Activated CD4-positive, alpha-beta T cell treated with anti-CD3 and anti-CD28 coated beads for 1 hour (primary cell): ENCODE measurements at regions not wholly inside any gene's neighbourhood (a gene's known extent, or its start where the extent isn't known, plus 50 kb on each side); places are given as distances from the start of the nearest gene placed in this dataset.
"Not testable (repeated sequence)": the region's sequence is repeated elsewhere in the genome, so short reads cannot be mapped to it uniquely, and the experiment has no call there.

Experiments
- DNase-seq: peaks from one replicate; pipeline ENCODE4 v3.0.0-alpha.2; 2020

- no peak for DNase-seq
Measured at GRCh38 chr10:94091649-94092048, 97.9 kb downstream of the PLCE1 start.

GRCh38 chr10:94092848-94093247 lies 99.1 kb downstream of the PLCE1 start:
- DNase-seq: no peak

- no peak for DNase-seq
Measured at GRCh38 chr10:94093286-94093905, 99.7 kb downstream of the PLCE1 start.

- DNase-seq: no peak
Measured at GRCh38 chr10:94094540-94094939, 100.8 kb downstream of the PLCE1 start.

GRCh38 chr10:94097656-94098055 lies 103.9 kb downstream of the PLCE1 start:
- DNase-seq: no peak

GRCh38 chr10:94098896-94099295 lies 105.2 kb downstream of the PLCE1 start:
- DNase-seq: no peak

- no peak for DNase-seq
Measured at GRCh38 chr10:94101894-94102293, 108.2 kb downstream of the PLCE1 start.

- DNase-seq: no peak
Measured at GRCh38 chr10:94102436-94102835, 108.7 kb downstream of the PLCE1 start.

GRCh38 chr10:94103192-94103591 lies 109.5 kb downstream of the PLCE1 start:
- DNase-seq: no peak

GRCh38 chr10:94103801-94104221 lies 110.1 kb downstream of the PLCE1 start:
- no peak for DNase-seq

- DNase-seq: no peak
Measured at GRCh38 chr10:94104316-94105000, 110.7 kb downstream of the PLCE1 start.

GRCh38 chr10:94105226-94105625 lies 111.5 kb downstream of the PLCE1 start:
- no peak for DNase-seq

GRCh38 chr10:94107191-94107590 lies 113.5 kb downstream of the PLCE1 start:
- no peak for DNase-seq

GRCh38 chr10:94108200-94108599 lies 114.5 kb downstream of the PLCE1 start:
- DNase-seq: no peak

GRCh38 chr10:94111367-94111766 lies 117.6 kb downstream of the PLCE1 start:
- no peak for DNase-seq

- DNase-seq: no peak
Measured at GRCh38 chr10:94112321-94112720, 118.6 kb downstream of the PLCE1 start.

GRCh38 chr10:94115725-94116124 lies 122.0 kb downstream of the PLCE1 start:
- no peak for DNase-seq

- DNase-seq: no peak
Measured at GRCh38 chr10:94116848-94117247, 123.1 kb downstream of the PLCE1 start.

- DNase-seq: no peak
Measured at GRCh38 chr10:94122211-94122610, 128.5 kb downstream of the PLCE1 start.

- DNase-seq: no peak
Measured at GRCh38 chr10:94123258-94123995, 129.7 kb downstream of the PLCE1 start.

GRCh38 chr10:94124147-94124546 lies 130.4 kb downstream of the PLCE1 start:
- DNase-seq: not testable (repeated sequence)

- DNase-seq: not testable (repeated sequence)
Measured at GRCh38 chr10:94125268-94125667, 131.5 kb downstream of the PLCE1 start.

GRCh38 chr10:94125856-94126255 lies 132.1 kb downstream of the PLCE1 start:
- no peak for DNase-seq
